Stimulated activated CD8-positive, alpha-beta memory T cell treated with anti-CD3 and anti-CD28 coated beads, Interleukin-2, amount 100 ng/mL, for 1 hour (primary cell): ENCODE measurements at regions not wholly inside any gene's neighbourhood (a gene's known extent, or its start where the extent isn't known, plus 50 kb on each side); places are given as distances from the start of the nearest gene placed in this dataset.

Experiments
- DNase-seq, 2 donors: peaks; one replicate each; pipeline ENCODE4 v3.0.0-alpha.2; 2020; ENCODE audit warnings: low read depth in 2 of 2

GRCh38 chr4:123573866-123574508, 177.4 kb downstream of the SPRY1 start:
- no peak for DNase-seq

GRCh38 chr4:123575291-123575690, 178.7 kb downstream of the SPRY1 start:
- DNase-seq, result no peak

- DNase-seq, result no peak
Measured at GRCh38 chr4:123577225-123577906, 180.8 kb downstream of the SPRY1 start.

GRCh38 chr4:123578276-123579029, 181.9 kb downstream of the SPRY1 start:
- DNase-seq, result no peak

GRCh38 chr4:123579961-123580360, 183.4 kb downstream of the SPRY1 start:
- no peak for DNase-seq

DNA sequence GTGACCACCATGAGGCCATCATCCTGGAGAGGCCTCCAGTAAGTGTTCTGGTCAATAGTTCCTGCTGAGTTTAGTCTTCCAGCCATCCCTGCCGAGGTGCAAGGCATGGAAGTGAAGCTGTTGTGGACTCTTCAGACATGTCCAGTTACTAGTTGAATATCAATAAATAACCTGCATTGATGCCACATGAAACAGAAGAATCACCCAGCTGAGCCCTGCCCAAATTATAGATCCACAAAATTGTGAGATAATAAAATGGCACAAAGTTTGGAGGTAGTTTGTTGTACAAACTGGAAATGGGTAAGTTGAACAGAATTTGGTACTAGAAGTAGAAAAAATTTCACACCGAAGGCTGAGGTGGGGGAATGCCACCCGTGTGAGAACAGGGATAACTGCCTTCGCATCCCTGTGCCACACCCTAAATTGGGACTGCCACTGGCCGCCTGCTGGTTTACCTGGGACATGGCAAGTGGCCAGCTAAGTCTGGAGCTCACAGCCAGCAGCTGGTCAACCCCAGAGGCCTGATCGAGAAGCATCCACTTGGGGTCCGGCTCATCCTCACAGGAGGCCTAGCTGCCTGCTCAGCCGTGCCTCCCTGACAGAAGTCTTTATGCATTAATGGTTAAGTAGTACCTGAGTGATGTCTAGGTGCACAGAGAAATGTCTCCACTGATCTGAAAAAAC, 184.5 kb downstream of the SPRY1 start:
- no peak for DNase-seq

GRCh38 chr4:123581802-123582201, 185.2 kb downstream of the SPRY1 start:
- no peak for DNase-seq

DNA sequence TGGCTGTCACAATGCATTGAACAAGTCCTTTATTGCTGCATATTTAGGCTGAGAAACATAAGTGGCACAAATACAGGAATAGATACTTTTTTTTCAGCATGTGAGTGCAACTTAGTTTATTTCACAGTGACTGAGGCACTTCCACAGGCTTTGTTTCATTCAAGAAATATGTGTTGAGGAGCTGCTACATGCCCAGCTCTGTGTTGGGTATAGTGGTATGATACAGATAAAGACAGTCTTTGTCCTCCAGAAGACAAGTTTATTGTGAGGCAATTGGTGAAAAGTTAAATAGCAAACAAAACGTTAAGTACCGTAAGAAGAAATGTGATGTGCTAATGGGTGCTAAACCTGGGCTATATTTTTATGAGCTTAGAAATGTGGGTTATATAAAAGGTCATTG, 186.4 kb downstream of the SPRY1 start:
- DNase-seq, result no peak

DNA sequence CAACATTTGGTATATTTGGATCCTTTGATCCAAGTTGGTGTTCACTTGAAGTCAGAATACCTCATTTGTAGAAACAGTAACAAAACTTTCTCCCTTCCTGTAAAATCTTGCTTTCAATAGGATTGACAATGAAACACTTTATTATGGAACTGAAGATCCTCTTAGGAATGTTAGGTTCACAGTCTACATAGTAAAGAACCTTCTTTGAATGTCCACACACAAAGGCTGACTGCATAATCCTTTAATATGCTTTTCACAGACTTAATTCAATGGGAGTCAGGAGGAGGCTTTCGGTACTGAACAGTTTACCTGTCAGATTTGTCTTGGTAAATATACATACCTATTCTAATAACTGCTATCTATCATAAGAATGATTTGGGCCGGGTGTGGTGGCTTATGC, 188.5 kb downstream of the SPRY1 start:
- no peak for DNase-seq

DNA sequence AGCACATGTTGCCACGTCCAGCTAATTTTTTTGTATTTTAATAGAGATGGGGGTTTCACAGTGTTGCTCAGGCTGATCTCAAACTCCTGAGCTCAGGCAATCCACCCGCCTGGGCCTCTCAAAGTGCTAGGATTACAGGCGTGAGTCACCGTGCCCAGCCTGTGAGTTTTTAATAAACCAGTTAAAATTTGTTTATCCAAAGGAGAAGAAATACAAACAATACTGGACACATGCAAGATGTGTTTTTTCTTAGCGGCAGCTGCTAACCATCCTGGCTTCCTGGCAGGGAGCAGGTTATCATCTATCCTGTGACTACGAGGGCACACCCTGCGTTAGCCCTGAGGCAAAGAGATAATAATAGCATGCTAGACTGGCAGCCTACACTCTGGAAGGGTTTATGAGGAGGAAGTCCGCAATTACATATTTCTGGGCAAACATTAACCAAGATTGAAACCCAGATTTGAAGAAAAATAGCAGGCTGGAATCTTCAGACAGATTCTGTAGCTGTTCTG, 191.4 kb downstream of the SPRY1 start:
- no peak for DNase-seq

- DNase-seq, result no peak
Measured at GRCh38 chr4:123588631-123589241, 192.1 kb downstream of the SPRY1 start.

DNA sequence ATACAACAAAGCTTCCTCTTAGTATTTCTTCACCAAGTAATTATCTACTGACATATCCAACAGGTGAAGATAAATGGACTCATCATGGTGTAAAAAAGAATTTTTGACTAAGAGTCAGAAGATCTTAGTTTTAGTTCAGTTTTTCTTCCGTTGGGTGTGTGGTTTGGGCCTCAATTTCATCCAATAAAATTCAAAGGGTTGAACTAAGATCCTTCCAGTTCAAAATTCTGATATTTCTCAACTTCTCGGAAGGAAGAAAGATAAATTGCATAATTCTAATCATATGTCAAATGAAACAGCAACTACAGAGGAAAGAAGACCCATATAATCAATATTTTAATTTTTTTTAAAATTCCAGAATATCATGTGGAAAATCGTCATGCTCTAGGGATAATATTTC, 192.7 kb downstream of the SPRY1 start:
- DNase-seq, result no peak

DNA sequence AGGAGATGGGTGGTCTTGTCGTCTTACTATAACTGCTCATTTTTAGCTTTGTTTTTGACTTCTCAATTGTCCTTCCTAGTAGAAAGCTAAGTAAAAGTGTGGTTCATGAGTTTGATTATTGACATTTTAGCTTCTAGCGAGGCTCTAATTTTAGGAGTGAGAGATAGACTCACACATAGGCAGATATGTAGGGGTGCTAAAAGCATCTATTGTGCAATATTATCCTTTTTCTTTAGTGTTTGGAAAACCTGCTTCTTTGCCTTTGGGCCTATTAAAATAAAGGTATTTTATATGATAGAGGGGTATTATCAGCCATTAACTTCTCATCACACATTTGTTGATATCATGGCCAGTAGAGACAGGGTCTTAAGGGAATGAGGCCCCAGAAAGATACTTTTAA, 195.3 kb downstream of the SPRY1 start:
- no peak for DNase-seq

DNA sequence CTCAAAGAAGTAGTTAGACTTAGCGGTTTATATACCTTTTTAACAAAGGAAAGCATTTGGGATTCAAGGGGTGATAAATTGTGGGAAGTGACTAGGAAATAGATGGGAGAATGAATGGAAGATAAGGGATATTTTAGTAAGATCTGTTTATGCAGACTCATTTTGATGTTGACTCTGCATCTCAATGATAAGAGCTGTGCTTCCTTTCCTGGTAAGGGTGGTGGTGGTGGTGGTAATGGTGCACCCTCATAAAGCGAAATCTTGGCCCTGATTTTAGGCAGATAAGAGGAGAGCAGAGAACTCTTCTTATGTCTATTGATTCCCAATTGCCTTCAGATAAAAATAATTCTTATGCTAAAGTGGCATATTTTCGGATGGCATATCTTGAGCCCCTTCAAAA, 197.1 kb downstream of the SPRY1 start:
- no peak for DNase-seq

DNA sequence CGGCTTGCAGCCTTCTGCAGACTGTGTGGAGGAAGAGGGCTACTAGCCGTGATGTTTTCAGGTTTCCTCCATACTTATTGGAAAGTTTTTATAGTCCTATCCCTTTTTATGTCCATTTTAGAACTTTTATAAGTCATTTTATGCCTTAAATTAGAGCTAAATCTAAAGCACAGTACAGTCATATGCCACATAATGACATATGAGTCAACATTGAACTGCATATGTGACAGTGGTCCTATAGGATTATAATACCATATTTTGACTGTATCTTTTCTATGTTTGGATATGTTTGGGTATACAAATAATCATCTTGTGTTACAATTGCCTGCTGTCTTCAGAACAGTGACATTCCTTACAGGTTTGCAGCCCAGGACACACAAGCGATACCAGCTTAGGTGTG, 200.2 kb downstream of the SPRY1 start:
- no peak for DNase-seq

- no peak for DNase-seq
Measured at GRCh38 chr4:123597586-123597985, 201.0 kb downstream of the SPRY1 start.

DNA sequence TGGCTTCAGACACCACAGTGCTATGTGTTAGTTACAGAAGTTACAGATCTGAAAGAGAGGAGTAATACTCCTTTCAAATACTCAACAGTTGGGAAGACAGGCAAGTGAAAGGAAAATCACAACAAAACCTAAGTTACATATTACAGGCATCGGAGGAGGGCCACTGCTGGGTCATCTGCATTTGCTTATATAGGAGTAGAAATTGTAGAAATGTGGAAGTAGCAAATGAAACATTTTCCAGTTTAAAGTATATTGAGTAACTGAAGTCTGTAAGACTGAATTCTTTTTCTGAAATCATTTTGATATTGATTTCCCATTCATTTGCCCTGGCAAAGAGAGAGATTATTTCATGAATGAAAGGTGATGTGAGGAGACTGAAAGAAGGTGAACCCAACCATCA, 201.7 kb downstream of the SPRY1 start:
- DNase-seq, result no peak

DNA sequence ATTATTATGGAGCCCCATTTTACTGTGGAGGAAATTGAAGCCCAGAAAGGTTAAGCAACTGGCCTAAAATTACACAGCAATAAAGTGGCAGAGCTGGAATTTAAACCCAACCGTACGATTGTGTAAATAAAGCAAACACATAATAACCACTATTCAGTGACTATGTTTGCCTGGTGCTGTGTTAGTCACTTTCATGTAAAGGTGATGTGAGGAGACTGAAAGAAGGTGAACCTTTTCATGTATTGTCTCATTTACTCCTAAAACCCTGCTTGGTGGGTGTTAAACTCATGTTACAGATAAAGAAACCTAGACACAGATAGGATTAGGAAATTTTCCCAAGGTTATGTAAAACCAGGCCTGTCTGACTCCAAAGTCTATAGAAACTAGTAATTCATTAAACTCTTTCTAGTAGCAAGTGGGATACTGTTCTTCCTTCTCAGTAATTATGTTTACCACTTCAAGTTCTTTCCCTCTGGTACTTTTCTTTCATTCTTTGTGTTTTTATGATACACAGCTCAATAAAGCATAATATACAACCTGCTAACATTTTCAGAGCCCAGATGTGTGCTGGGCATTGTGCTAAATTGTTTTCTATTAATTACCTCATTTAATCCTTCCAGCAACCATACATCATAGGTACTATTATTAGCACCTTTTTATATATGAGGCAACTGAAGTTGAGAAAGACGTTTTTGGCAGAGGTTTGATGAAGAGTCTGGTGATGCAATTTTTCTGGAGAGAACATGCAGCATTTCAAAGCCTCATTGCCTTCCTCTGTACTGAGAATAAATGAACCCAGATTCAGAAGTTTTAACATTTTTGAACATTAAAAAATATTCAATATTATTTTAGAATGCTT, 202.7 kb downstream of the SPRY1 start:
- no peak for DNase-seq

- DNase-seq, result peak; percentile 20 to 26
Measured at GRCh38 chr4:123599920-123600810, 203.6 kb downstream of the SPRY1 start.
